Stromal cell of bone marrow (primary cell): ENCODE measurements at regions not wholly inside any gene's neighbourhood (a gene's known extent, or its start where the extent isn't known, plus 50 kb on each side); places are given as distances from the start of the nearest gene placed in this dataset.
"Not testable (repeated sequence)": the region's sequence is repeated elsewhere in the genome, so short reads cannot be mapped to it uniquely, and the experiment has no call there.

Experiments used
- DNase-seq: peaks from one replicate; pipeline ENCODE4 v3.0.0-alpha.2; 2012; ENCODE audit warnings: low read depth

GRCh38 chr7:67359900-67360299 lies 363.3 kb downstream of the TYW1 start:
- no peak for DNase-seq

- DNase-seq: no peak
Measured at GRCh38 chr7:67361150-67361549, 364.5 kb downstream of the TYW1 start.

GRCh38 chr7:67364441-67365017 lies 367.9 kb downstream of the TYW1 start:
- DNase-seq: no peak

- peak; percentile 43 for DNase-seq
Measured at GRCh38 chr7:67371429-67372305, 375.0 kb downstream of the TYW1 start.

- not testable (repeated sequence) for DNase-seq
Measured at GRCh38 chr7:67373389-67373788, 376.8 kb downstream of the TYW1 start.

GRCh38 chr7:67375427-67375826 lies 378.8 kb downstream of the TYW1 start:
- no peak for DNase-seq

GRCh38 chr7:67377939-67378862 lies 381.6 kb downstream of the TYW1 start:
- DNase-seq: peak; percentile 28

GRCh38 chr7:67380326-67380725 lies 383.7 kb downstream of the TYW1 start:
- no peak for DNase-seq

GRCh38 chr7:67380858-67381257 lies 384.2 kb downstream of the TYW1 start:
- no peak for DNase-seq

- no peak for DNase-seq
Measured at GRCh38 chr7:67387851-67388250, 391.2 kb downstream of the TYW1 start.

- DNase-seq: no peak
Measured at GRCh38 chr7:67391168-67391567, 394.5 kb downstream of the TYW1 start.

- no peak for DNase-seq
Measured at GRCh38 chr7:67392596-67393438, 396.2 kb downstream of the TYW1 start.

- DNase-seq: no peak
Measured at GRCh38 chr7:67393903-67394302, 397.3 kb downstream of the TYW1 start.

GRCh38 chr7:67398916-67399315 lies 402.3 kb downstream of the TYW1 start:
- DNase-seq: no peak

- no peak for DNase-seq
Measured at GRCh38 chr7:67401492-67401891, 404.9 kb downstream of the TYW1 start.

GRCh38 chr7:67402280-67402679 lies 405.6 kb downstream of the TYW1 start:
- no peak for DNase-seq

GRCh38 chr7:67406976-67407375 lies 410.3 kb downstream of the TYW1 start:
- DNase-seq: no peak

GRCh38 chr7:67407392-67408071 lies 410.9 kb downstream of the TYW1 start:
- DNase-seq: no peak

GRCh38 chr7:67408109-67408508 lies 411.5 kb downstream of the TYW1 start:
- DNase-seq: no peak

- no peak for DNase-seq
Measured at GRCh38 chr7:67413670-67414069, 417.0 kb downstream of the TYW1 start.

- no peak for DNase-seq
Measured at GRCh38 chr7:67414858-67415257, 418.2 kb downstream of the TYW1 start.
